ENCODE measurements at regions not wholly inside any gene's neighbourhood (a gene's known extent, or its start where the extent isn't known, plus 50 kb on each side); places are given as distances from the start of the nearest gene placed in this dataset.

GRCh38 chr7:65307651-65308299 lies 65.9 kb upstream of the ZNF92 start:
- TF ChIP-seq POLR2A (IDR thresholded peaks at IDR 0.05) (no peak), CTCF (IDR thresholded peaks at IDR 0.05) (peak in 2 of 3 donors; percentile 72 to 75), EP300 (IDR thresholded peaks at IDR 0.05) (no peak)

All from ovary (tissue), 3 donors.